ENCODE measurements at regions not wholly inside any gene's neighbourhood (a gene's known extent, or its start where the extent isn't known, plus 50 kb on each side); places are given as distances from the start of the nearest gene placed in this dataset.

- Histone ChIP-seq H3K18ac (ENCODE audit: extremely low read depth, low read length) (no peak overlapping the region), H4K5ac (ENCODE audit: insufficient read length, low read depth, low read length) (no peak overlapping the region), H2AK5ac (ENCODE audit: low read depth, low read length) (no peak overlapping the region), H4K91ac (replicated peaks; ENCODE audit: insufficient read length, low read length) (no peak overlapping the region), H3K79me2 (ENCODE audit: control insufficient read depth in 1 of 2, insufficient read depth in 2 of 2, low read length in 2 of 2) (no peaks in the 10 kb centered on the region), H2BK15ac (ENCODE audit: low read length) (no peak overlapping the region), H3K9me3 (ENCODE audit: insufficient read depth in 2 of 2, low read depth in 1 of 2, low read length in 1 of 2) (no peaks in the 10 kb centered on the region), H3K4me3 (ENCODE audit: extremely low read depth in 1 of 4, insufficient read depth in 2 of 4, low read depth in 3 of 4, low read length in 4 of 4) (no peak overlapping the region), H2BK120ac (replicated peaks; ENCODE audit: low read depth, low read length) (no peak overlapping the region), H2AFZ (ENCODE audit: low read length) (no peak overlapping the region), H3K4me1 (replicated peaks in 1 of 4; ENCODE audit: control insufficient read depth in 3 of 4, insufficient read depth in 4 of 4, low read length in 3 of 4) (peaks cover 0 to 7% (median 3%) of the 10 kb centered on the region in 4 experiments; a peak in 4 of 7 replicates), H2BK12ac (ENCODE audit: low read depth, low read length) (no peak overlapping the region), H3K4ac (replicated peaks; ENCODE audit: insufficient read length, low read depth, low read length) (no peak overlapping the region), H3K23ac (ENCODE audit: insufficient read length) (no peak overlapping the region), H3K14ac (ENCODE audit: insufficient read length) (no peak overlapping the region), H3K79me1 (ENCODE audit: low read depth, low read length) (no peaks in the 10 kb centered on the region), H3K23me2 (ENCODE audit: low read depth, low read length) (peaks cover 4% of the 10 kb centered on the region; the same call in 1 of the 2 replicates), H3K9ac (replicated peaks in 1 of 4; ENCODE audit: extremely low read depth in 1 of 4, low read depth in 3 of 4, low read length in 3 of 4) (no peak overlapping the region), H2BK20ac (ENCODE audit: low read length) (no peak overlapping the region), H3K27ac (ENCODE audit: low read depth, low read length) (no peak overlapping the region), H4K20me1 (replicated peaks in 1 of 2; ENCODE audit: control insufficient read depth in 1 of 2, insufficient read depth in 2 of 2, low read length in 2 of 2) (no peaks in the 10 kb centered on the region), H3K4me2 (ENCODE audit: insufficient read depth in 1 of 2, low read depth in 2 of 2, low read length in 2 of 2) (no peak overlapping the region), H2BK5ac (ENCODE audit: low read depth, low read length) (no peak overlapping the region), H3K56ac (replicated peaks; ENCODE audit: insufficient read length, low read depth, low read length) (no peak overlapping the region), H4K8ac (ENCODE audit: extremely low read depth, insufficient read depth, low read length) (no peak overlapping the region), H3K36me3 (ENCODE audit: control insufficient read depth in 2 of 4, insufficient read depth in 4 of 4, low read length in 3 of 4) (no peaks in the 10 kb centered on the region), H3K27me3 (replicated peaks in 1 of 4; ENCODE audit: control insufficient read depth in 3 of 4, extremely low read depth in 1 of 4, insufficient read depth in 3 of 4, low read length in 3 of 4) (no peaks in the 10 kb centered on the region)
- FAIRE-seq (no peak), DNase-seq (ENCODE audit: low read depth in 1 of 2, low spot score in 2 of 2) (no peak)
- ChIA-PET POLR2A (ENCODE audit: partially characterized antibody) (no interaction called here), CTCF (ENCODE audit: partially characterized antibody) (interaction anchor here (0.8 kb wide), 1 partner anchor 140 kb away, joined by 3 read pairs; no protein-coding TSS in a partner anchor)
- 88% methylated on average over 2 of the region's 3 CpGs; no CpG with 5 or more reads in 1 of the 2 experiments for WGBS, 2 experiments (ENCODE audit: extremely low coverage in 1 of 2, insufficient coverage in 1 of 2, insufficient read length in 1 of 2, insufficient replicate concordance in 2 of 2, low coverage in 1 of 2, low lambda C conversion rate in 2 of 2, missing lambda C conversion rate in 1 of 2)
- no peak for TF ChIP-seq FOSL1 (IDR thresholded peaks at IDR 0.05; ENCODE audit: insufficient read depth, low read depth, low read length)
- no peak for TF ChIP-seq BACH1 (IDR thresholded peaks at IDR 0.05; ENCODE audit: low read length)
- no peak for TF ChIP-seq TEAD4 (IDR thresholded peaks at IDR 0.05; ENCODE audit: low read depth, low read length)
- TF ChIP-seq, protein P1, sequence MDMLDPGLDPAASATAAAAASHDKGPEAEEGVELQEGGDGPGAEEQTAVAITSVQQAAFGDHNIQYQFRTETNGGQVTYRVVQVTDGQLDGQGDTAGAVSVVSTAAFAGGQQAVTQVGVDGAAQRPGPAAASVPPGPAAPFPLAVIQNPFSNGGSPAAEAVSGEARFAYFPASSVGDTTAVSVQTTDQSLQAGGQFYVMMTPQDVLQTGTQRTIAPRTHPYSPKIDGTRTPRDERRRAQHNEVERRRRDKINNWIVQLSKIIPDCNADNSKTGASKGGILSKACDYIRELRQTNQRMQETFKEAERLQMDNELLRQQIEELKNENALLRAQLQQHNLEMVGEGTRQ (IDR thresholded peaks at IDR 0.05; ENCODE audit: low read length) = no peak
- TF ChIP-seq SP1 (IDR thresholded peaks at IDR 0.05; ENCODE audit: low read depth, low read length) = no peak
- no peak for TF ChIP-seq EP300 (IDR thresholded peaks at IDR 0.05; ENCODE audit: borderline replicate concordance in 1 of 2, low read depth in 2 of 2, low read length in 2 of 2)
- no peak for TF ChIP-seq RAD21 (IDR thresholded peaks at IDR 0.05 in 1 of 2, conservative IDR thresholded peaks at IDR 0.05 in 1 of 2; ENCODE audit: low read depth in 2 of 2, low read length in 2 of 2)
- TF ChIP-seq HDAC2 (IDR thresholded peaks at IDR 0.05; ENCODE audit: borderline replicate concordance in 1 of 2, low read depth in 2 of 2, low read length in 2 of 2) = no peak
- TF ChIP-seq CHD1 (IDR thresholded peaks at IDR 0.05; ENCODE audit: low read depth, low read length) = no peak
- TF ChIP-seq CBX8 (IDR thresholded peaks at IDR 0.05; ENCODE audit: borderline replicate concordance, low read depth, low read length) = no peak
- no peak for TF ChIP-seq JUND (IDR thresholded peaks at IDR 0.05; ENCODE audit: low read length)
- no peak for TF ChIP-seq SIRT6 (IDR thresholded peaks at IDR 0.05; ENCODE audit: low read length)
Measured at GRCh38 chr20:52614051-52614863, 357.9 kb upstream of the TSHZ2 start.

Data from H1 (cell line).